ENCODE measurements at regions not wholly inside any gene's neighbourhood (a gene's known extent, or its start where the extent isn't known, plus 50 kb on each side); places are given as distances from the start of the nearest gene placed in this dataset.
A peak's percentile ranks its signal among the peaks of the same experiment; 100 is the strongest.

GRCh38 chr22:49281467-49282340 lies 546.0 kb downstream of the BRD1 start:
- Histone ChIP-seq H3K4me3 (ENCODE audit: low read depth, low read length) (no peak overlapping the region), H3K27me3 (ENCODE audit: control insufficient read depth, insufficient read depth, low read length) (no peaks in the 10 kb centered on the region), H3K36me3 (ENCODE audit: control insufficient read depth, insufficient read depth, low read length) (no peaks in the 10 kb centered on the region)
- FAIRE-seq (no peak), DNase-seq (ENCODE audit: low read depth) (no peak)
- TF ChIP-seq, protein P1, sequence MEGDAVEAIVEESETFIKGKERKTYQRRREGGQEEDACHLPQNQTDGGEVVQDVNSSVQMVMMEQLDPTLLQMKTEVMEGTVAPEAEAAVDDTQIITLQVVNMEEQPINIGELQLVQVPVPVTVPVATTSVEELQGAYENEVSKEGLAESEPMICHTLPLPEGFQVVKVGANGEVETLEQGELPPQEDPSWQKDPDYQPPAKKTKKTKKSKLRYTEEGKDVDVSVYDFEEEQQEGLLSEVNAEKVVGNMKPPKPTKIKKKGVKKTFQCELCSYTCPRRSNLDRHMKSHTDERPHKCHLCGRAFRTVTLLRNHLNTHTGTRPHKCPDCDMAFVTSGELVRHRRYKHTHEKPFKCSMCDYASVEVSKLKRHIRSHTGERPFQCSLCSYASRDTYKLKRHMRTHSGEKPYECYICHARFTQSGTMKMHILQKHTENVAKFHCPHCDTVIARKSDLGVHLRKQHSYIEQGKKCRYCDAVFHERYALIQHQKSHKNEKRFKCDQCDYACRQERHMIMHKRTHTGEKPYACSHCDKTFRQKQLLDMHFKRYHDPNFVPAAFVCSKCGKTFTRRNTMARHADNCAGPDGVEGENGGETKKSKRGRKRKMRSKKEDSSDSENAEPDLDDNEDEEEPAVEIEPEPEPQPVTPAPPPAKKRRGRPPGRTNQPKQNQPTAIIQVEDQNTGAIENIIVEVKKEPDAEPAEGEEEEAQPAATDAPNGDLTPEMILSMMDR (IDR thresholded peaks at IDR 0.05; ENCODE audit: insufficient read depth, low read length, severe bottlenecking): no peak

- H3K4me3 ChIP-seq (ENCODE audit: low read depth, low read length): no peak overlapping the region
- FAIRE-seq (no peak), DNase-seq (ENCODE audit: low read depth) (no peak)
- TF ChIP-seq, protein P1 (IDR thresholded peaks at IDR 0.05; ENCODE audit: insufficient read depth, low read length, severe bottlenecking): no peak
- H3K36me3 ChIP-seq (ENCODE audit: control insufficient read depth, insufficient read depth, low read length): no peaks in the 10 kb centered on the region
- no peaks in the 10 kb centered on the region for H3K27me3 ChIP-seq (ENCODE audit: control insufficient read depth, insufficient read depth, low read length)
Measured at GRCh38 chr22:49278340-49278739, 549.3 kb downstream of the BRD1 start.

GRCh38 chr22:49276567-49276966 lies 551.1 kb downstream of the BRD1 start:
- no peaks in the 10 kb centered on the region for H3K36me3 ChIP-seq (ENCODE audit: control insufficient read depth, insufficient read depth, low read length)
- TF ChIP-seq, protein P1 (IDR thresholded peaks at IDR 0.05; ENCODE audit: insufficient read depth, low read length, severe bottlenecking): no peak
- no peak for FAIRE-seq

DNA sequence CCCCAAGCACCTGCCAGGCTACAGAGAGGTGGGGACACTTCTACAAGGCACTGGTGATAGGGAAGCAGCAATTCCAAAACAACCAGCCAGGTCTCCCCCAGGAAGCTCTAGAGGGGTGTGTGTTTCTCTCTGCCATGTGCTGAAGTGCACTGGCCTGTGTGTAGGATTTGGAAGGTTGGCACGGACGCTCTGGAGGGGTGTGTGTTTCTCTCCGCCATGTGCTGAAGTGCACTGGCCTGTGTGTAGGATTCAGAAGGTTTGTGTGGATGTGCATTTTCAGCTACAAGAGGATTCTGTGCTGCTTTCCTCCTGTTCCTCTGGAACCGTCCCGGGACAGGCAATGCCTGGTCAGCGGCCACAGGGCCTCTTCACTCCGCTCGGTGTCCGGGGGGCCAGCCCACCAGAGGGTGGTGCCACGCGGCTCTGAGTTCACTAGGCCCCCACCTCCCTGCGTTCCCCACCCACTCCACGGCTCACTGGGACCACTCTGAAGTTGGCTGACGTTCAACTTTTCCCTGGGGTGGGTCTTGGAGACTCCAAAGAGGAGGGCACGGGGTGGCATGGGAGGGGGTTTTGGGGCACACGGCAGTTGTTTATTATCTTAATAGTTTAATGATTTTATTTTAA lies 552.8 kb downstream of the BRD1 start:
- peak; percentile 97 for FAIRE-seq
- H3K27me3 ChIP-seq (ENCODE audit: control insufficient read depth, insufficient read depth, low read length): no peaks in the 10 kb centered on the region
- H3K36me3 ChIP-seq (ENCODE audit: control insufficient read depth, insufficient read depth, low read length): no peaks in the 10 kb centered on the region
- TF ChIP-seq, protein P1 (IDR thresholded peaks at IDR 0.05; ENCODE audit: insufficient read depth, low read length, severe bottlenecking): no peak
- DNase-seq (ENCODE audit: low read depth): no peak
- no peak overlapping the region for H3K4me3 ChIP-seq (ENCODE audit: low read depth, low read length)

More at GRCh38 chr22:49276567-49276966, 551.1 kb downstream of the BRD1 start:
- H3K27me3 ChIP-seq (ENCODE audit: control insufficient read depth, insufficient read depth, low read length): no peaks in the 10 kb centered on the region
- no peak for DNase-seq (ENCODE audit: low read depth)
- H3K4me3 ChIP-seq (ENCODE audit: low read depth, low read length): no peak overlapping the region

GRCh38 chr22:49272546-49273125 lies 555.0 kb downstream of the BRD1 start:
- no peak for DNase-seq (ENCODE audit: low read depth)
- Histone ChIP-seq H3K36me3 (ENCODE audit: control insufficient read depth, insufficient read depth, low read length) (no peaks in the 10 kb centered on the region), H3K4me3 (ENCODE audit: low read depth, low read length) (no peak overlapping the region), H3K27me3 (ENCODE audit: control insufficient read depth, insufficient read depth, low read length) (no peaks in the 10 kb centered on the region)
- no peak for FAIRE-seq
- TF ChIP-seq, protein P1 (IDR thresholded peaks at IDR 0.05; ENCODE audit: insufficient read depth, low read length, severe bottlenecking): no peak

Measured in bronchial epithelial cell (primary cell).